ENCODE measurements at regions not wholly inside any gene's neighbourhood (a gene's known extent, or its start where the extent isn't known, plus 50 kb on each side); places are given as distances from the start of the nearest gene placed in this dataset.

DNA sequence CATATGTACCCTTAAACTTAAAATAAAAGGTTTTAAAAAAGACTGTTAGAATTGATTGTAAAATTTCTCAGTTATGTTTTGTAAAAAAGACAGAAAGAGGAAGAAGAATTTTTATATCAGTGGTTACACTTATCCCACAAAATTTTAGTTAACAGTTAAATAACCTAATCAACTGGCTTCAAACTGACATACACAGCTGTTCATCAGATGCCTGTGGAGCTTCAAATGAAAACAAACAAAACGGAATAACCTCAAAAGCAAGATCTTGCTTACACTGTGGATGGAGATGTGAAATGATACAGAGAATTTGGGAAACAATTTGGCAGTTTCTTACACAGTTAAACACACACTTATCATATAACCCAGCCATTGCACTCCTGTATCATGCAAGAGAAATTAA is 521.0 kb downstream of the ETS1 start:
- DNase-seq, result no peak

DNA sequence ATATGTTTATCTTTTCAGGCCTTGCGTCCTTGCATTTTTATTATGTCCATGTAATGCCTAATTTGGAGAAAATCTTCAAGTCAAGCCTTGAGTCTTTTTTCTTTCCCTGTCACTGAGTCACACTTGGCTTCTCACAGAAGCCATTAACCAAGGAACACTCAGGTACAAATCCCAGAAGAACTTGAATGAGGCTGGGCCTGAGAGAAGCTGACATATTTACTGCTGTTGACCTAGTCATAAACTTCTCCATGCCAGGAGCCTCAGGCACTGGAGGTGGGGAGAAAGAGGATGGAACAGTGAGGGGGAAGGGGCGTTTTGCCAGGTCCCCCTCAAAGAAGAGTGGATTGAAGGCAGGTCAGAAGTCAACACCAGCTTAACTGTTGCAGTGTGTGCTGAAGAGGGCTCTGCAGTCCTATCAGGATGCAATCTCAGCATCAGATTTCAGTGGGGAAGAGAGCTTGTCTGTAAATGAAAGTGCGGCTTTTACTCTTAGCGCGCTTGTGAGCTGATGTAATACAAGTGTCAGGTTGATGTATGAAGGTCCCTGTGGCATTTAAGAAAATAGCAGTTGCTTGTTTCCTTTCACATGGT is 526.0 kb downstream of the ETS1 start:
- DNase-seq, result peak; percentile 66

DNA sequence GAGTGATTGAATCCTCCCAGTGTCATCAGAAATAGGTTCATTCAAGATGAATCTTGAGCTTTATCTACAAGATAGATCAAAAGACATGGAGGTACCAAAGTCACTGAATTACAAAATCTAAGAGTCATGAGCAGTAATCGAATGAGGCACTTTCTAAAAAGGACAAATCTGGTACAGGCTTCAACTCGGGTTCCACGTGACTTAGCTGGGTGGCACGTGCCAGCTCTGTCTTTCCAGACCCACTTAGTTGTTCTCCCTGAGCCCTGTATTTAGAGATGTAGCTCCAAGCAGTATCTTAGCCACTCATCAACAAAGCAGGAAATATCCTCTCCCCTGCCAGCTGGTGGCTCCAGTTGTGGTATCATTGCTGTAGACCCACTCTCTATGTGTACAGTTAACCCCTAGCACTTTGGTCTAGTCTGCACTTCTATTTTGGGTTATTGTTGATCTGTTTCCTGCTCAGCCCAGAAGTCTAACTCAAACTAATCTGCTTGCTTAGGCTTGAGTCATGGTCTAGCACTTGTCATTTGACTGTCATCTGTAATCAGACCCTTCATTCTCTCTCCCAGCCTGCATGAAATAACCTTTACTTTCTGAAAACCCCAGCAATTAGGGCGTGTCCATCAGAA is 528.7 kb downstream of the ETS1 start:
- no peak for DNase-seq

DNA sequence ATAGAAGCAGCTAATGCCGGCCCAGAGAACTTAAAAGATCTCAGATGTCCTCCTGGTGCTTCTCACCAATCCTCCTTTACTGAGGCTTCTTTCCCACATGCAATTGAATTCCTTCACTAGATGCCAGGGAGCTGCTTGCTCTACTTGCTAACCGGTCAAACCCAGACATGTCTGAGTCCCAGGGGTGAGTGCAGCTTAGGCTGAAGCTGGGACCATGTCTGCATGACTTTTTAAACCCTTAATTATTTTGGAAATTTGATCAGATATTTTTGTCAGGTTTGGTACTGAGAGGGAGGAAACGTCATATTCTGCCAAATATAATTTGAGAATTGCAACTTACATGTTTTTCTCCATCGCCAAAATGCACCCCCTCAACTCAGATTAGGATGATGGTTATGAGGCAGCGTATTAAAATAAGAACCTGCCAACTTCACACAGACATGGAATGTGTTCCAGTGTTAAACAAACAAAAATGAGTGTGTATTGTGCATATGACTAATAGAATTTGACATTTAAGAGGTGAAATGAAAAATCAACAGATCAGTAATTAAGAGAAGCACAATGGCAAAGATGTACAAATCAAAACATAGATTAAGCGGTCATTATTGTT is 529.5 kb downstream of the ETS1 start:
- no peak for DNase-seq

DNA sequence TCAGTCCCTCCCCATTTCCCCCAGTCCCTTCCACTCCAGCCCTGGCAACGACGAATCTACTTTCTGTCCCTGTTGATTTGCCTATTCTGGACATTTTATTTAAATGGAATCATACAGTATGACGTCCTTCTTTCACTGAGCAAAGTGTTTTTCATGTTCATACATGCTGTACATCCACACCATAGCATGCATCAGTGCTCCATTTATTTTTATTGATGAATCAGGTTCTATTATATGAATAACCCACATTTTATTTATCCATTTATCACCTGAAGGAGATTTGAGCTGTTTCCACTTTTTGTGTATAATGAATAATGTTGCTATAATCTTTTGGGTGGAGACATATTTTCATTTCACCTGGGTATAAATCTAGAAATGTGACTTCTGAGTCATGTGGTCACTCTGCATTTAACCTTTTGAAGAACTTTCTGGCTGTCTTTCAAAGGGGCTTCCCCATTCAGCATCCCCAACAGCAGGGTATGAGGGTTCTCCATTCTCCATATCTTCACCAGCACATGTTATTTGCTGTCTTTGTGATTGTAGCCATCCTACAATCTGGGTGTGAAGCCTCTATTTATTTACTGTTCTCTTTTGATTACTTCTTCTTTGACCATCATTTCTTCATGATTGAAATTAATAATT is 531.7 kb downstream of the ETS1 start:
- DNase-seq, result no peak

DNA sequence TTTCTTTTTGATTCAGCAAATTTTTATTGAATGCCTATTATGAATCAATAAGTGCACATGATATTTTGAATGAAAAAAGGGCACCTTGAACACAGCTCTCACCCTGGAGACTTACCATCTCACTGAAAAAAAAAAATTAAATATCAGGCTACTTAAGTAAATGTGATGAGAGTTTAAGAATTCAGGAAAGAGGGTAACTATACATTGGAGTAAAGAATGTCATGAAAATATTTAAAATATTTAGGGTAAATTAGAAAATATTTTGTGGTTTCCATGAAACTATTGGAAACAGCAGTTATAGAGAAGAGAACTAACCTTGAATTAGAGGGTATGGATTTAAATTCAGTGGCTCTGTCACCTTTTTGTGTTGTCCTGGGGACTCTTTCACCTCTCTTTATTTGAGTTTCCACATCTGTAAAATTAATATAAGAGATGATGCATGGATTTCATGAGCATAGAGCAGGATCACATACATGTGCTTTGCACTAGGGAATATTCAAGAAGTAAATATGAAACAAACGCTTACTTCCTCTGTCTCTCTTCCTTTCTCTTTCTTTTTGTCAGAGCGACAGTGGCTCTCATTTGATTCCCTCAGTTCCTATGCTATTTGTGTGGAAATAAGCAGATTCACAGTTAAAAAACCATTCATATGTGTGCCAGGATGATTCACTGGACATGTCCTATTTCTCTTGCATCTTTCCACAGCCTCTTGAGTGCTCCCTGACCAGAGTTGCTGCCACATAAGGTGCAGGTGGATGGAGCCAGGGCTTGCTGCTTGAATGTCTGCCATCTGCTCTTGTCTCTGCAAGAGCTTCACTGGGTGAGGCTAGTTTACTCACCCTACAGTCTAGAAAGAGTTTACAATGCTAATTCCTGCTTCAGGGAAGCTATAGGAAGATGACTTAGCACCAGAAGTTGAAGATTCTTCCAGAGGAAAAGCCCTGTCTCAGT is 533.1 kb downstream of the ETS1 start:
- DNase-seq, result no peak

DNA sequence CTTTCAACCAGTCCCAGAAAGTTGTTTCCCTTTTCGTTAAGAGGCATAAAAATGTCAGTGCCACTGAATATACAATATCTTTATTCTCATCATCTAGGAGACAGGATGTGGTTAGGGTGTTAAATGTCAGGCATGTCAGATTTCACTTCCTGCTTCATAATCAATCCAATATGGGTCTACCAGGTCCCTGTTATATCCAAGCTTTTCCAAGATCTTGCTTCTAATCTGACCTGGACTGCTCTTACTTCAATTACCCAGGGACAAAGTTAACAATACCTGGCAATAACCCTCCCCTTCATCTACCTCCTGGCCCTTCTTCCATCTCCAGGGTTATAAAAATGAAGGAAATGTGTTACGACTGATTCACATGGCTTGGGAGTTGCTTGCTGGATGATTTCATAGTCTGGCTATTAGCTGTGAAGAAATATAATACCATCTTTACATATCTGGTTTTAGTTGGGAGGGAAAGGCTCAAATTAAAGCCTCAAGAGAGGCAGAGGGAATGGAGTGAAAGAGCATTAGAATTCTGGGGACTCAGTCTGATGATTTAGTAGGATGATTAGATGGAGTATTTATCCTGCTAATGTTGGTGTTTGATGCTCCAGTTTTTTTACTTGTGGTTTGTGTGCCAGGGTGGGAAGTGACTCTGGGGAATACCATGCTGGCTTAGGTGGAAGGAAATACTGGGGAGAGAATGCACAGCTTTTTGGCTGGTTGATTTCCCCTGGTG is 534.3 kb downstream of the ETS1 start:
- no peak for DNase-seq

DNA sequence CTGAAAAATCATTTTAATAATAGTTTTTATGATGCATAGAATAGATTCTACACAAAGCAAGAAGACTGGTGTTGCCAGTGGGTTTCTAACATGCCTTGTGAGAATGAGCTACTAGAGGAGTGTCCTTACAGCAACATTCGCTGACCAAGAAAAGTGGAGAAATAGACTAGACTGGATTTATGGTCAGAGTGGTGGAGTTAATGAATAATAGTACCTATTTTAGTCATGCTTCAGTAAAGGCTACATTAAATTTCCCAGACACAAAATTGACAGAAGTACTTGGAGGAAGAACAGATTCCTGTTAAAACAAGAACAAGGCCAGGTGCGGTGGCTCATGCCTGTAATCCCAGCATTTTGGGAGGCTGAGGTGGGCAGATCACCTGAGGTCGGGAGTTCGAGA is 539.2 kb downstream of the ETS1 start:
- DNase-seq, result no peak

DNA sequence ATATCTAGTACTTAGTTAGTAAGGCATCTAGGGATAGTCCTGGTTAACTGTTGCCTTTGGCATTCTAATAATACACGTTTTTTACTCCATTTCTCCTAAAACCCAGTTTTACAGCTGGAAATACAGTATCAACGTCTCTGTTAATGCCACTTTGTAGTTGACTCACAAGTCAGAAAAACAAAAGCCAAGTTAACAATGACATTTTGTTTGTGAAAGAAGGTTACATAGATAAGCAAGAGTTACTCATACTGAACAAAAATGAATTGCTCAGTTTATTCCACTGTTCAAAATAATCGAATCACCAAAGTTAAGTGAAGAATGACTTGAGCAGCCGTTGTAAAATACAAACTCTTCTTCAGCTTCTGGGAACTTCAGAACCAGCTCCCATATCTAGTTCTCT is 540.3 kb downstream of the ETS1 start:
- DNase-seq, result no peak

DNA sequence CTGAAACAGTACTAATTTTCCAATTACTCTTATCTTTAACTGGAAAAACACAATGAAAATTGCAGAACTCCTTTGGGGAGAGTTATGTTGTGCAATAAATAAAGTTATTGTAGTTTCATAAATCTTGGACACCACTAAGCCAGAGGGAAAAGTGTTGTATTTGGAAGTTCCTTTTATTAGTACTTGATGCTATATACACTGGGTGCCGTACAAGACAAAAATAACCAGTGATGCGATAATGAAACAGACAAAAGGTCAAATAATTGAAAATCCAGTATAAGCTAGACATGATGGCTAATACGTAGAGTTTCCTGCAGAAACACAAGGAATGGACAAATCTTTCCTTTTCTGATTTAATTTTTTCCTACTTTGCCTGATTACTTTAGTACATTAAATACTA is 541.1 kb downstream of the ETS1 start:
- no peak for DNase-seq

DNA sequence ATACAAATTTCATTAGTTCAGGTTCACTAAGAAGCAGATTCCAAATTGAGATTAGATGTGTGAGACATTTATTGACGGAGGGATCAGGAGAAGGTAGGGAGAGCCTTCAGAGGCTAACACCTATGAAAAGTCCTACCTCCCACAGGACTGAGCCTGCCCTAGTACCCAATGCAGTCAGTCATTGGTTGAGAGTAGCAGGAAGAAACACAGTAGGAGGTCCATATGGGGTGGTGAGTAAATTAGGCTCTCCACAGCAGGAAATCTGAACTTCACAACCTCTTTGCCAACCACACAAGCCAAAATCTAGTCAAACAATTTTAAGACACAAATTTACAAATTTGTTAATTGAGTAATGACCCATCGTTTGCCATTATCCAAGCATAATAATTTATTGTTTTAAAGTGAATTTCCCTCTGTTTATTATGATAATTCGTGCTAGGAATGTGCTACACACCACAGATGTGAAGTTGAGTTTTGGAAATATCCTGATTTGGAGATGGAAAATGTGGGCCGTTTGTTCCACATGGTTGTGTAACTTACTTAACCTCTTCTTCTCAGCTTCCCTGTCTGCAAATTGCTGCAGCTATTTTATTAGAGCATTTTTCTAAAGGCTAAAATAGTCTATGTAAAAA is 542.1 kb downstream of the ETS1 start:
- no peak for DNase-seq

DNA sequence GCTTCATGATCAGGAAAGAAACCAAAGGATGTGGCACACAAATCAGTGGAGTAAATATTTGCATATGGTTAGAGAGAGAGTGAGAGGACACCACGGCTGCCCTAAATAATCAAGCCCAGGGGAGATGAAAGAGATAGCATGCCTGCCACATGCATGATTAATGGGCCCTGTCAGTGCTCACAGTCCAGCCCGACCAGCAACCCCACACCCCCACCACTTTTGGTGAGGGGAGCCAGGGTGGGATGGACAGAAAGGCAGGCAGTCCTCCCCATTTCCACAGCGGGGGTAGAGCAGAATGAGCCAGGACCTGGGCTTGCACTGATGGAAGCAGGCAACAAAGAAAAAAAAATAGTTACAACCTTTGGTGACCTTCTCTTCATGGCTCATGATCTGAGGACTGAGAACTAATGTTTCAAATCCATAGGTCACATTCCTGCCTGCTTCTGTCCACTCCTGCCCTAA is 545.0 kb downstream of the ETS1 start:
- no peak for DNase-seq

DNA sequence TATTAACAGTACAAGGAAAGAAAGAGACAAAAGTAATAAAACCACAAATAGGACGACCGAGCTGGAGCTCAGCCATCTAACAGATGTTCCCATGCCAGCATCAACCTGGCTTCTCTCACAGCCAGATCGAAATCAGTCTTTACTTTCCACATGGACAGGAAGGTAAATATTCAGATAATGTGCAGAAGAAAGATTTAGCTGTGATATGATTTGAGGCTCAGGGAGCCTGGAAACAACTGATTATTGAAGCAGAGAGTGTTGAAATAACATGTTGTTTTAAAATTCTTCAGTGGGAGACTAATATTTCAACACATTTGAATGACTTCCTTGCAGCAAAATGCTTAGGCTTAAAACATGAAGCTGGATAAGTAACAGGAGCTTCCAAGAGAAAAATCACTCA is 546.8 kb downstream of the ETS1 start:
- no peak for DNase-seq

DNA sequence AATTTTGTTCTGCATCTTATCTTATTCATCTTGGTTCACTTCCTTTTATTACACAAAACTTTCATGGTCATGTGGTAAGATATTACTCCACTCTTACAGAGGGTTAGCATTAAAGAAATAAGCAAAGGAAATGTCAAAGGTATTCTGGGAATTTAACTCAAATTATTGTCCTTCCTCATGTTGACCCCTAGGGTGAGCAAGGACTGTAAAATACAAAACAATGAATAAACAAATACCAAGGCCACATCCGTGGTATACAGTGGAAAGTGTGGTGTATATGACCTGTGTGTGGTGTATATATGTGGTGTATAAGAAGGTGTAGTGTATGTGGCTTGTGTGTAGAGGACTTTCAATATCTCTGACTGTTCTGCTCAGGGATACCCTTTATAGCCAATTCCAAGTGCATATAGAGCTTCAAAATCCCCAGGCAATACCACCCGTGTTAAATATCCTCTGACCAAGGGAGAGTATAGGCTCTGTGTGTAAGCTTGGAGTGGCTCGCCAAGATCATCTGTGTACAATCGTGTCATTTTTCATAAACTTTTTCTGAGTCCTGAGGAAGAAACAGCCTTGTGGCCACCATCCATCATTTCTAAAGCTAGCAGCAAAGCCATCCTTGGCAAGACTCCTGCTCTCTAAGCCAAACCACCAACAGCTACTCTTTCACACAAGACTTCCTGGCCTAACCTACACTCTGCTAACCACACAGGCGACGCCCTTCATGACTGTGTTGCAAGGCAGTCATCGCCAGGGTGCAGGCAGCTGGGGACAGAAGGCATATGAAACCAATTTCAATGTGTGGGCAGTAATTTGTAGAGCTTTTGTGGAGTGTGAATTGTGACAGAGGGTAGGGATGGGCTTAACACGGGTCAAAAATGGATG is 548.0 kb downstream of the ETS1 start:
- DNase-seq, result no peak

DNA sequence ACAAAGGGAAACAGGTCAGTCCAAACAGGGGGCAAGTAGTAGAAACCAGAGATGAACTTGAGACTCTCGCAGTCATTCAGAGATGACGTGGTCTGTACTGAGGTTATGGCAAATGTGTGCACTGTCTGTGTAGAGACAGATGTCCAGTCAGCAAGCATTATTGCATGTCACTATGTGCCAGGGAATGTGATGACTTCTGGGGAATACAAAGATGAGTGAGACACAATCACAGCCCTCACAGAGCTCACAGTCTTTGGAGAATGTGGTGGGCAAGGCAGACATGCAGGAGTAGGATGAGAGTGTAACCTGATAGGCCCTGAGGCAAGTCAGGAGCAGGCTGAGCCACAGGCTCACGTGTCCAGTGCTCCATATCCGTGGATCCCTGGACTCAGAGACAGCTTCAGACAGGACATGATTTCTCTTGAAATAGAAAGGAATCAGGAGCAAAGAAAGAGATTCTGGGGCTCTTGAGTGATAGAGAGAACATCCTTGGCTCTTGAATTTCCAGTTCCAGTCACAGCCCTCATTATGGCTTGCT is 550.7 kb downstream of the ETS1 start:
- no peak for DNase-seq

DNA sequence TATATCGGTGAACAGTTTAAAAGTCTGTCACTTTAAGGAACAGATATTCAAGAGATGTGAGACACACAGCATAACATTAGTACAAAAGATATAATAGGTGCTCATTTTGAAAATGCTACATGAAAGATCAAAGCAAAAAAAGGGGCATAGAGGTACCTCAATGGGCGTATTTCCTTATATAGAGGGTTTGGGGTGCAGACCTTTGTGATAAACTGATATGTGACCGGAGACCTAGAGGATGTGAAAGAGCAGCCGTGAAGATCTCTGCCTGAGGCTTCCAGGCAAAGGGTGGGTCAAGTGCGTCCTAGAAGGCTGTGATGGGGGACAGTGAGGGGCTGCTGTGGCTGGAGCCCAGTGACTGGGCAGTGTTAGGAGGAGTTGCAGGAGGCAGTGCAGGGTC is 551.4 kb downstream of the ETS1 start:
- no peak for DNase-seq

DNA sequence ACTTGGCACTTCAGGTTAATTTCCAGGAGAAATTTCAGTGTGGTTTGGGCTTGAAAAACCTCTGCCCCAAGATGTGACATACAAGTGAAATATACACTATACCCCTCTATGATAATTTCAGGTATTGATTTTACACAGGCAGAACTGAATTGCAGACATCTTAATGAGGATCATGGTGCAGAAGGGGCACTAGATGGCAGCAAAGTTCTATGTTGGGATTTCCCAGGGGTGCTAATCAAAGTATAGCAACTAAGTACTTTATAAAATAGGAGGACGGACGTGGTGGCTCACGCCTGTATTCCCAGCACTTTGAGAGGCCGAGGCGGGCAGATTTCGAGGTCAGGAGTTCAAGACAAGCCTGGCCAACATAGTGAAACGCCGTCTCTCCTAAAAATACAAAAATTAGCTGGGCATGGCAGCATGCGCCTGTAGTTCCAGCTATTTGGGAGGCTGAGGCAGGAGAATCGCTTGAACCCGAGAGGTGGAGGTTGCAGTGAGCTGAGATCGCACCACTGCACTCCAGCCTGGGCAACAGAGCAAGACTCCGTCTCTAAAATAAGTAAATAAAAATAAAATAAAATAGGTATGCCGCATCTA is 555.7 kb downstream of the ETS1 start:
- DNase-seq, result peak; percentile 64

DNA sequence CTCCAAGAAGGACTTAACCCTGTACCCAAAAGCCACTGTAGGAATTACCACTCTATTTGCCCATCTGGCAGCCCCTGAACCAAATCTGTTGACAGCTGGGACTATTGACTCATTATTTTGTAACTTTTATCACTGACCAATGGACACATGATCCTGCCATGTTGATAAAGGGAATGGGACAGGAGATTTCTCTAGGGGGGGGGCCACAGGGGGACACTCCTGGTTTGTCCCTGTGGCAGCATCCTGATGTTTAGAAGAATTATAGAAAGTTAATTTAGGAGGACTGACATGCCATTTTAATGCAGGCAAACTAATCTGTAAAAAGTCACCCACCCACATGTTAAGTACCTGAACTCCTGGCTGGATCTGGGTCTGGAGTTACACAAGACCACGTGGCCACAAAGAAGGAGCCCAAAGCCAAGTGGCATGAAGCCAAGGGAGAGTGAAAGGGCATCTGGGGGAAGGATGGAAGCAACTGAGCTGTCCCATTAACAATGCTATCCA is 558.1 kb downstream of the ETS1 start:
- DNase-seq, result no peak

DNA sequence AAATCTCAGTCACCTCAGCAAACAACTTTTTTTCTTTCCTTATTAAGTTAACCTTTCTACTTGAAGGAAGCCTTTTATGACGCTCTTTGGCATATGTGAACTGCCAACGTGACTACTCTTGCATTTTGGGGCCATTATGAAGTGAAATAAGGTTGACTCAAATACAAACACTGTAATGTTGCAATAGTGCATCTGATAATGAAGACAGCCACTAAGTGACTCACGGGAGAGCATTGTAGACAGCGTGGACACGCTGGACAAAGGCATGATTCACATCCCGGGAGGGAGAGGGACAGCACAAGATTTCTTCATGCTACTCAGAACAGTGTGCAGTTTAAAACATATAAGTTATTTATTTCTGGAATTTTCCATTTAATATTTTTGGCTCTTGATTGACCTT is 560.8 kb downstream of the ETS1 start:
- no peak for DNase-seq

DNA sequence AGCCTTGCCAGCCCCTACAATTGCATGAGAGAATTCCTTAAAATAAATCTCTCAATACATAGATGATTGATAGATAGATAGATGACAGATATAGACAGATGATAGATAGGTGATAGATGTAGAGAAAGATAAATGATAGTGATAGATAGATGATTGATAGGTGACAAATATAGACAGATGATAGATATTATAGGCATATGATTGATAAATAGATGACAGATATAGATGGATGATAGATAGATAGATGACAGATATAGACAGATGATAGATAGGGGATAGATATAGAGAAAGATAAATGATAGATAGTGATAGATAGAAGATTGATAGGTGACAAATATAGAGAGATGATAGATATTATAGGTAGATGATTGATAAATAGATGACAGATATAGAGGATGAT is 564.6 kb downstream of the ETS1 start:
- DNase-seq, result no peak
